ENCODE measurements at regions not wholly inside any gene's neighbourhood (a gene's known extent, or its start where the extent isn't known, plus 50 kb on each side); places are given as distances from the start of the nearest gene placed in this dataset.

- Histone ChIP-seq H4K20me1 (ENCODE audit: insufficient read depth) (no peaks in the 10 kb centered on the region), H3K27me3 (ENCODE audit: insufficient read depth, low read depth, low read length) (no peaks in the 10 kb centered on the region), H3K79me2 (replicated peaks; ENCODE audit: insufficient read depth, low read length) (no peaks in the 10 kb centered on the region), H3K9me3 (ENCODE audit: low read length) (no peaks in the 10 kb centered on the region), H3K4me3 (ENCODE audit: low read length) (no peak overlapping the region), H3K9ac (ENCODE audit: low read length) (no peak overlapping the region), H3K9me2 (ENCODE audit: insufficient read depth, low read length) (no peaks in the 10 kb centered on the region), H2AFZ (ENCODE audit: low read depth, low read length) (no peak overlapping the region), H3K4me2 (ENCODE audit: low read length) (no peak overlapping the region), H3K27ac (ENCODE audit: low read length) (no peak overlapping the region), H3K36me3 (ENCODE audit: insufficient read depth, low read length) (no peaks in the 10 kb centered on the region), H3F3A (ENCODE audit: insufficient read depth, low read length, poor library complexity, severe bottlenecking) (no peaks in the 10 kb centered on the region)
- TF ChIP-seq SMC3 (conservative IDR thresholded peaks at IDR 0.05; ENCODE audit: poor library complexity) (no peak), REST (IDR thresholded peaks at IDR 0.05; ENCODE audit: borderline replicate concordance) (no peak), RAD21 (conservative IDR thresholded peaks at IDR 0.05) (no peak), MXI1 (conservative IDR thresholded peaks at IDR 0.05; ENCODE audit: poor library complexity, severe bottlenecking) (no peak), CTCF (IDR thresholded peaks at IDR 0.05; ENCODE audit: poor library complexity, severe bottlenecking) (no peak), TAF1 (IDR thresholded peaks at IDR 0.05; ENCODE audit: low read depth) (no peak), EP300 (conservative IDR thresholded peaks at IDR 0.05; ENCODE audit: poor library complexity, severe bottlenecking) (no peak), EZH2 (IDR thresholded peaks at IDR 0.05; ENCODE audit: borderline replicate concordance, insufficient read depth, low read length, poor library complexity, severe bottlenecking) (no peak), POLR2AphosphoS5 (IDR thresholded peaks at IDR 0.05) (no peak)
Measured at GRCh38 chr12:75728826-75729225, 217.4 kb upstream of the KRR1 start.

GRCh38 chr12:75727577-75727976, 216.2 kb upstream of the KRR1 start:
- no peaks in the 10 kb centered on the region for H3K27me3 ChIP-seq (ENCODE audit: insufficient read depth, low read depth, low read length)
- H4K20me1 ChIP-seq (ENCODE audit: insufficient read depth) = no peaks in the 10 kb centered on the region
- H3K4me3 ChIP-seq (ENCODE audit: low read length) = no peak overlapping the region
- no peak overlapping the region for H3K4me2 ChIP-seq (ENCODE audit: low read length)
- H3K9ac ChIP-seq (ENCODE audit: low read length) = no peak overlapping the region
- H3K36me3 ChIP-seq (ENCODE audit: insufficient read depth, low read length) = no peaks in the 10 kb centered on the region
- H3K79me2 ChIP-seq (replicated peaks; ENCODE audit: insufficient read depth, low read length) = no peaks in the 10 kb centered on the region
- H3F3A ChIP-seq (ENCODE audit: insufficient read depth, low read length, poor library complexity, severe bottlenecking) = no peaks in the 10 kb centered on the region
- no peak overlapping the region for H3K27ac ChIP-seq (ENCODE audit: low read length)
- no peaks in the 10 kb centered on the region for H3K9me3 ChIP-seq (ENCODE audit: low read length)
- H2AFZ ChIP-seq (ENCODE audit: low read depth, low read length) = no peak overlapping the region
- H3K9me2 ChIP-seq (ENCODE audit: insufficient read depth, low read length) = no peaks in the 10 kb centered on the region
- TF ChIP-seq TAF1 (IDR thresholded peaks at IDR 0.05; ENCODE audit: low read depth) (no peak), REST (IDR thresholded peaks at IDR 0.05; ENCODE audit: borderline replicate concordance) (no peak), SMC3 (conservative IDR thresholded peaks at IDR 0.05; ENCODE audit: poor library complexity) (no peak), CTCF (IDR thresholded peaks at IDR 0.05; ENCODE audit: poor library complexity, severe bottlenecking) (no peak), EZH2 (IDR thresholded peaks at IDR 0.05; ENCODE audit: borderline replicate concordance, insufficient read depth, low read length, poor library complexity, severe bottlenecking) (no peak), EP300 (conservative IDR thresholded peaks at IDR 0.05; ENCODE audit: poor library complexity, severe bottlenecking) (no peak), RAD21 (conservative IDR thresholded peaks at IDR 0.05) (no peak), POLR2AphosphoS5 (IDR thresholded peaks at IDR 0.05) (no peak), MXI1 (conservative IDR thresholded peaks at IDR 0.05; ENCODE audit: poor library complexity, severe bottlenecking) (no peak)

All from neural cell (in vitro differentiated cells).